IPS-15b (cell line): ENCODE measurements at regions not wholly inside any gene's neighbourhood (a gene's known extent, or its start where the extent isn't known, plus 50 kb on each side); places are given as distances from the start of the nearest gene placed in this dataset.
A peak's percentile ranks its signal among the peaks of the same experiment; 100 is the strongest.
"Not testable (repeated sequence)": the region's sequence is repeated elsewhere in the genome, so short reads cannot be mapped to it uniquely, and the experiment has no call there.

ENCODE experiments used
- H3K27me3 ChIP-seq: one replicate; pipeline ENCODE4 v1.6.1; 2013; ENCODE audit warnings: low read length; ENCODE audit not compliant: control insufficient read depth, insufficient read depth
- H3K36me3 ChIP-seq: one replicate; pipeline ENCODE4 v1.6.1; 2013; ENCODE audit warnings: low read length; ENCODE audit not compliant: control insufficient read depth, insufficient read depth
- H3K4me1 ChIP-seq: one replicate; pipeline ENCODE4 v1.6.1; 2013; ENCODE audit warnings: mild to moderate bottlenecking, low read length; ENCODE audit not compliant: control insufficient read depth, insufficient read depth
- H3K4me3 ChIP-seq: one replicate; pipeline ENCODE4 v1.5.1; 2013; ENCODE audit warnings: low read depth, low read length
- H3K9ac ChIP-seq: one replicate; pipeline ENCODE4 v1.6.1; 2013; ENCODE audit warnings: low read depth, mild to moderate bottlenecking, low read length
- H3K9me3 ChIP-seq: one replicate; pipeline ENCODE4 v1.6.1; 2013; ENCODE audit warnings: mild to moderate bottlenecking, low read length; ENCODE audit not compliant: control insufficient read depth, insufficient read depth

DNA sequence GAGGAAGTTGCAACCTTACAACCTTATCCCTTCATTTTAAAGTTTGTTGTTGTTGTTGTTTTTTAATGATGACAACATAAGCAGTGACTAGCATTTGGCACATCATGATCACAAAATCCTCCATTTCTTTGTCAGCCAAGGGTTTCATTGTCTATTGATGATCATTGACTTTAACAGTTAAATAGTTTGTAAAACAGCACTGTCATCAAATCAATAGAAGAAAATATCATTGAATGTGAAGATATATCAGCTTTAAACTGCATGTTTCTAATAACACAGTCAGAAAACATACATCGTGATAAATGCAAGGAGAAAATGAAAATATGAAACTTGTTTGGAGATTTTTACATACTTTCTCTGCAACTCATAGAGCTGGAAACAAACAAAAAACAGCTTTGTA is 922.3 kb upstream of the LRFN5 start:
- Histone ChIP-seq H3K27me3 (no peaks in the 10 kb centered on the region), H3K4me1 (no peaks in the 10 kb centered on the region), H3K9ac (no peak overlapping the region), H3K4me3 (no peak overlapping the region), H3K9me3 (no peaks in the 10 kb centered on the region), H3K36me3 (no peaks in the 10 kb centered on the region)

GRCh38 chr14:40682131-40682913 is 924.4 kb upstream of the LRFN5 start:
- Histone ChIP-seq H3K9ac (no peak overlapping the region), H3K4me3 (no peak overlapping the region), H3K36me3 (no peaks in the 10 kb centered on the region), H3K4me1 (no peaks in the 10 kb centered on the region), H3K27me3 (no peaks in the 10 kb centered on the region), H3K9me3 (no peaks in the 10 kb centered on the region)

DNA sequence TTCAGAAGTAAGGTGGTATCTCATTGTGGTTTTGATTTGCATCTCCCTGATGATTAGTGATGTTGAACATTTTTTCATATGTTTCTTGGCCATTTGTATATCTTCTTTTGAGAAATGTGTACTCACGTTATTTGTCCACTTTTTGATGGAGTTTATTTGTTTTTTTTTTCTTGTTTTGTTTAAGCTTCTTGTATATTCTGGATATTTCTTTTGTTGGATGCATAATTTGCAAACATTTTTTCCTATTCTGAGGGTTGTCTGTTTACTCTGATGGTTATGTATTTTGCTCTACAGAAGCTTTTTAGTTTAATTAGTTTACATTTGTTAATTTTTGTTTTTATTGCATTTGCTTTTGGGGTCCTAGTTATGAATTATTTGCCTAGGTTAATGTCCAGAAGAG is 927.4 kb upstream of the LRFN5 start:
- no peaks in the 10 kb centered on the region for H3K27me3 ChIP-seq
- H3K9me3 ChIP-seq: no peaks in the 10 kb centered on the region
- no peaks in the 10 kb centered on the region for H3K4me1 ChIP-seq
- no peak overlapping the region for H3K4me3 ChIP-seq
- H3K36me3 ChIP-seq: no peaks in the 10 kb centered on the region
- H3K9ac ChIP-seq: no peak overlapping the region

DNA sequence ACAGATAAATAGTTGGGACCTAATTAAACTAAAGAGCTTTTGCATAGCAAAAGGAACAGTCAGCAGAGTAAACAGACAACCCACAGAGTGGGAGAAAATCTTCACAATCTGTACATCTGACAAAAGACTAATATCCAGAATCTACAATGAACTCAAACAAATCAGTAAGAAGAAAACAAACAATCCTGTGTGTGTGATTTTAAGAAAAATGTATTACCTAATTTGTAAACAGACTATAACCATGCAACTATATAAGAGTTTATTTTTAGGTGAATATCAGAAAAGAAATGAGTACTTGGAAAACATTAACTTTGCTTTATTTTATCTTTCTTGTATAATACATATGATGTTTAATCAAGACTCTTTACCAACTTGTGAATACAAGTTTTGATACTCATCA is 929.5 kb upstream of the LRFN5 start:
- H3K9ac ChIP-seq, H3K4me1 ChIP-seq, H3K36me3 ChIP-seq, H3K4me3 ChIP-seq, H3K9me3 ChIP-seq, H3K27me3 ChIP-seq: not testable (repeated sequence)

DNA sequence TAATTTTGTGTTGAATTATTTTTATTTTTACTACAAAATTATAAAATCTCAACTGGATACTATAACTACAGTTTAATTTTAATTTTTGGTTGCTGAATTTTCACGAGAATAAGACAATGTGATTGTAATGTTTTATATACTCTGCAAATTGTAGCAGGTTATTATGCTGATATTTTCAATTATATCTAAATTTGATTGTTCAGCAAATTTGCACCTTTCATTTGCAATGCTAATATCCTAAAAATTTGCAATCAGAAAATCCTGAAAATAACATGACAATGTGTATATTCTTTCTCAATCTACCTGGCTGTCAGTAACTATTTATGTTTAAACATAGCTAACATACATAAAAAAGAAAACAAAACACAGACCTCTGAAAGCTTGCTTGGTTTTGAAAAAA is 932.2 kb upstream of the LRFN5 start:
- no peak overlapping the region for H3K4me3 ChIP-seq
- no peaks in the 10 kb centered on the region for H3K36me3 ChIP-seq
- no peaks in the 10 kb centered on the region for H3K9me3 ChIP-seq
- H3K9ac ChIP-seq: no peak overlapping the region
- no peaks in the 10 kb centered on the region for H3K27me3 ChIP-seq
- H3K4me1 ChIP-seq: no peaks in the 10 kb centered on the region

DNA sequence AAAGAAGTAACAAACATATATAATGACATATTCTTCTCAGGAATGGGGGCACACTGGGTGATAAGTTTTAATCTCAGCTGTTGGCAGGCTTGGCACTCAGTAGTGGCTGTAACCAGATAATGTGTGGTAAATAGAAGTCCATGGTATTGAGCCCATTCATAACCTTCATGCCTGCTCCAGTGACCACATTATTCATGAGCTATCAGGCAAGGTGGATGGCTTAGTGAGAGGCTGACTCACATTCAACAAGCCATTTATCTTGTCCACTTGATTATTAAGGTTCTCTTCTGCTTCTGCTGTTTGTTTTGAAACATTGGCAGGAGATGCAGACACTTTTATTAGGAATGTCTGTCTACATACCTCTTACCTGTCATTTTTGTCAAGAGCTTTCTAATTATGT is 950.4 kb upstream of the LRFN5 start:
- Histone ChIP-seq H3K4me1 (no peaks in the 10 kb centered on the region), H3K9me3 (no peaks in the 10 kb centered on the region)

GRCh38 chr14:40652089-40652691 is 954.5 kb upstream of the LRFN5 start:
- Histone ChIP-seq H3K4me1 (no peaks in the 10 kb centered on the region), H3K9ac (no peak overlapping the region), H3K36me3 (no peaks in the 10 kb centered on the region), H3K27me3 (no peaks in the 10 kb centered on the region), H3K4me3 (no peak overlapping the region), H3K9me3 (no peaks in the 10 kb centered on the region)

More for the DNA sequence above, 950.4 kb upstream of the LRFN5 start:
- Histone ChIP-seq H3K9ac (no peak overlapping the region), H3K27me3 (no peaks in the 10 kb centered on the region), H3K4me3 (no peak overlapping the region), H3K36me3 (no peaks in the 10 kb centered on the region)

GRCh38 chr14:40630471-40630870 is 976.2 kb upstream of the LRFN5 start:
- H3K27me3 ChIP-seq: no peaks in the 10 kb centered on the region
- peak overlapping the region; percentile 42 for H3K4me3 ChIP-seq
- H3K4me1 ChIP-seq: no peaks in the 10 kb centered on the region
- H3K9me3 ChIP-seq: no peaks in the 10 kb centered on the region
- no peaks in the 10 kb centered on the region for H3K36me3 ChIP-seq
- no peak overlapping the region for H3K9ac ChIP-seq

GRCh38 chr14:40629551-40630137 is 977.0 kb upstream of the LRFN5 start:
- H3K27me3 ChIP-seq, H3K36me3 ChIP-seq, H3K9me3 ChIP-seq, H3K4me1 ChIP-seq: not testable (repeated sequence)
- H3K9ac ChIP-seq: peak overlapping the region; percentile 30
- peak overlapping the region; percentile 42 for H3K4me3 ChIP-seq

DNA sequence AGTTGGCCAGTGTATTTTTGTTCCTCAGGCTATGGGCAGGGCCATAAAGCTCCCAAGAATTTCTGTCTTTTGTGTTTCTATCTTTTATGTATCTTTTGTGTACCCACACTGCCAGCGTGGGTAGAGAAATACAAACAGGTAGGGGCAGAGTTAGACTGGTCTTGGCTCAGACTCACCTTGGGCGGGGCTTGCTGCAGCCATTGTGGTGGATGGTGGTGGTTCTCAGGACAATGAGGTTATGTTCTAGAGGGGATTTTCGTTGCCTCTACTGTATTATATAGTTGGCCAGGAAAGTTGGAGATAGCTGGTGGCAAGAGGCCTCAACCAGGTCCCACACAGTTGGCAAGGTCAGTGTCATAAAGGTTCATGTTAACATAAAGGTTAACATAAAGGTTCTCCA is 977.5 kb upstream of the LRFN5 start:
- Histone ChIP-seq H3K4me3 (peak overlapping the region; percentile 42), H3K36me3 (no peaks in the 10 kb centered on the region), H3K4me1 (no peaks in the 10 kb centered on the region), H3K9ac (no peak overlapping the region), H3K9me3 (no peaks in the 10 kb centered on the region), H3K27me3 (no peaks in the 10 kb centered on the region)

DNA sequence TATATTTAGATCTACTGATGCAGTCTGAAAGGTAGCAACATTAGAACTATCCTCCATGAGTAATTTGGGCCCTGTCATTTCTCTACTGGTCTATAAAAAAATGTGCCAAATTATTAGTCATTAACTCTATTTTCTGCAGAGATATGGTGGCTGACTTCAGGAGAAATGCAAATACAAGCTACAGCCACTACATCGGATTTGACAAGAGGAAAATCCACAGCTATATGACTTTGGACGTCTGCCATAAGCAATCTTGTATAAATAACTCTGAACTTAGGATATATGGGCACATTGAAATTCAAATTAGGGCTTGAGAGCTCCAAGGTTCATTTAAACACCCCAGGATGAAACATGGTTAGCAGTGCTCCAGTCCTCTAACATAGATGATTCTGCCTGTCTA is 983.0 kb upstream of the LRFN5 start:
- Histone ChIP-seq H3K4me3 (no peak overlapping the region), H3K27me3 (no peaks in the 10 kb centered on the region), H3K4me1 (peaks cover 2% of the 10 kb centered on the region), H3K36me3 (no peaks in the 10 kb centered on the region), H3K9ac (no peak overlapping the region), H3K9me3 (no peaks in the 10 kb centered on the region)
